Activated CD4-positive, alpha-beta T cell treated with anti-CD3 and anti-CD28 coated beads for 36 hours (primary cell): ENCODE measurements at regions not wholly inside any gene's neighbourhood (a gene's known extent, or its start where the extent isn't known, plus 50 kb on each side); places are given as distances from the start of the nearest gene placed in this dataset.

Source experiments
- ATAC-seq: fragments of 200-7000 bp; cut with Tn5 transposase; one replicate; pipeline ENCODE4 v1.10.0; 2021; ENCODE audit warnings: mild to moderate bottlenecking, moderate library complexity
- CTCF ChIA-PET: fragments of 350-600 bp; sonication (Branson Sonifier 250); formaldehyde crosslinking; loops from one replicate; lab custom pipeline; 2021; ENCODE audit warnings: antibody characterized with exemption; lab: Charles Lee
- POLR2A ChIA-PET: fragments of 350-600 bp; sonication (Branson Sonifier 250); formaldehyde crosslinking; loops from one replicate; lab custom pipeline; 2021; ENCODE audit warnings: antibody characterized with exemption, inconsistent platforms; lab: Charles Lee
- DNase-seq: peaks from one replicate; pipeline ENCODE4 v3.0.0-alpha.2; 2020
- H3K27ac Mint-ChIP-seq: one replicate; pipeline ENCODE4 v1.8.0; 2021; ENCODE audit warnings: mixed read lengths
- H3K27me3 Mint-ChIP-seq: one replicate; pipeline ENCODE4 v1.8.0; 2021; ENCODE audit warnings: mixed read lengths
- H3K36me3 Mint-ChIP-seq: one replicate; pipeline ENCODE4 v1.8.0; 2021; ENCODE audit warnings: low read depth, mixed read lengths
- H3K4me1 Mint-ChIP-seq: one replicate; pipeline ENCODE4 v1.8.0; 2021; ENCODE audit warnings: mixed read lengths
- H3K4me3 Mint-ChIP-seq: one replicate; pipeline ENCODE4 v1.8.0; 2021; ENCODE audit warnings: mild to moderate bottlenecking, moderate library complexity, mixed read lengths
- H3K9me3 Mint-ChIP-seq: one replicate; pipeline ENCODE4 v1.8.0; 2021; ENCODE audit warnings: low read depth, mixed read lengths
- intact Hi-C, 2 experiments: fragments of 100-400 bp; cut with DNase I in 1 of 2; cut with micrococcal nuclease in 1 of 2; formaldehyde crosslinking; loops; one replicate each; pipeline versions ENCODE4 v1.14.2 to v1.15.1; 2022 to 2024; cut with DNase I, micrococcal nuclease

- Mint-ChIP-seq H3K4me3 (no peak overlapping the region), H3K4me1 (no peaks in the 10 kb centered on the region), H3K9me3 (no peaks in the 10 kb centered on the region), H3K27me3 (no peaks in the 10 kb centered on the region), H3K27ac (no peak overlapping the region), H3K36me3 (no peaks in the 10 kb centered on the region)
- ATAC-seq (no peak), DNase-seq (peak; percentile 19)
- CTCF ChIA-PET = interaction anchor here (0.6 kb wide), 1 partner anchor 1438 kb away, joined by 3 read pairs; no protein-coding TSS in a partner anchor
- POLR2A ChIA-PET = no interaction called here
- intact Hi-C loops = no loop called here
Observed at GRCh38 chr11:129611661-129612446, 203.8 kb upstream of the TMEM45B start.

DNA sequence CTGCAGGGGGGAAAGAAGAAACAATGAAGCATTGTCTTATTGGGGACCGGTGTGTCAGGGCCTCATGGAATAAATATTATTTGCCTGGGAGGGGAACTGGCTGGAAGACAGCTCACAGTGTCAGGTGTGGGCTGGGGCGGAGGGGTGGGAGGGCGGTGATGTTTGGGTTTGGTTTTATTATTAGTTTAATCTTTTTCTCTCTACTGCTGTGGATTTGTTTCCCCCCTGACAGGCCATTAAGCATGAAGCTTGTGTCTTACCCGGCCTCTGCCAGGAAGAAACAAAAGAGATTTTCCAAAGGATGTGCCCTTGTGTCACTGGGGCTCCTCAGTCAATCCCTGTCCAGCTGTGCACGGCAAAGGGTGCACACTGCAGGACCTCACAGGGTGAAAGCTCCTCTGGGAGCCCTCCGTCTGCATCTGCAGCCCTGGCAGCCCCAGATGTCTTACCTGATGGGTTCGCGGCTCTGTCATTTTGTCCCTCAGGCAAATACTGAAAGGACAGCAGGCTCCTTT, 203.1 kb upstream of the TMEM45B start:
- CTCF ChIA-PET = no interaction called here
- no peaks in the 10 kb centered on the region for H3K4me1 Mint-ChIP-seq
- H3K9me3 Mint-ChIP-seq = no peaks in the 10 kb centered on the region
- POLR2A ChIA-PET = no interaction called here
- DNase-seq (no peak), ATAC-seq (no peak)
- intact Hi-C loops = no loop called here
- no peak overlapping the region for H3K27ac Mint-ChIP-seq
- H3K4me3 Mint-ChIP-seq = no peak overlapping the region
- H3K27me3 Mint-ChIP-seq = peaks cover 2% of the 10 kb centered on the region
- no peaks in the 10 kb centered on the region for H3K36me3 Mint-ChIP-seq

- H3K4me1 Mint-ChIP-seq = no peaks in the 10 kb centered on the region
- no peak overlapping the region for H3K27ac Mint-ChIP-seq
- no peak for DNase-seq
- intact Hi-C loops = no loop called here
- peaks cover 5% of the 10 kb centered on the region for H3K27me3 Mint-ChIP-seq
- no peak for ATAC-seq
- H3K9me3 Mint-ChIP-seq = no peaks in the 10 kb centered on the region
- no peak overlapping the region for H3K4me3 Mint-ChIP-seq
- H3K36me3 Mint-ChIP-seq = no peaks in the 10 kb centered on the region
- CTCF ChIA-PET = no interaction called here
- POLR2A ChIA-PET = no interaction called here
Observed at GRCh38 chr11:129613071-129613470, 202.6 kb upstream of the TMEM45B start.

DNA sequence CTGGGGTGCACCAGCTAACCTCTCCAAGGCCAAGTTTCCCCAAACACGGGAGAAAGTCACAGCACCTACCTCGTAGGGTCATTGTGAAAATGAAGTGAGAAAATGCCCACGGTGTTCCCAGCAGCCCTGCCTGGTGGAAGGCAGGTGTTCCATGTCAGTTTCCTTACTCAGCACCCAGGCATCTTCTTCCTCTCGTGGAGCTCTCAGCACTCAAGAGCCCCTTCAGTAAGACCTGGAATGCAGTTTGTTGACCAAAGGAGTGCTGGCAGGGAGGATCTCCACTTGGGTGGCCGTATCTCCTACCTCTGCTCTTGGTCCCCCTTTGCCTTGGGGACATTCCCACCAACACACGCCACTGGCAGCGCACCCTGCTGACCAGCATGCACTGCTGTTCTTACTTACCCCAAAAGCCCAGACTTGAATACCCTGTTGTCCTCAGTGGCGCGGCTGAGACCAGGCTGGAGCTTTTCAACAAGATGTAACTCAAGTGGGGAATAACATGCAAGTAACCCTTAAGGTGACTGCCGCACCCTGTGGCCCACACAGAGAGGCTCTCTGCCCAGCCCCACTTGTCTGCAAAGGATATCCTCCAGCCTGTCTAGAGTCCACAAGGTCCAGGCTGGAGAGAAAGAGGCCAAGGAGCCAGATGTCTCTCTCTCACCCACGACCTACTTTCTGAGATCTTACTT, 201.2 kb upstream of the TMEM45B start:
- ATAC-seq (no peak), DNase-seq (no peak)
- Mint-ChIP-seq H3K9me3 (no peaks in the 10 kb centered on the region), H3K27me3 (peaks cover 5% of the 10 kb centered on the region), H3K4me3 (no peak overlapping the region), H3K36me3 (no peaks in the 10 kb centered on the region), H3K27ac (no peak overlapping the region), H3K4me1 (no peaks in the 10 kb centered on the region)
- intact Hi-C loops = no loop called here
- CTCF ChIA-PET = interaction anchor here (0.6 kb wide), 1 partner anchor 8 kb away, joined by 3 read pairs; no protein-coding TSS in a partner anchor
- POLR2A ChIA-PET = no interaction called here

GRCh38 chr11:129618046-129618569, 197.5 kb upstream of the TMEM45B start:
- DNase-seq (no peak), ATAC-seq (no peak)
- Mint-ChIP-seq H3K27me3 (peaks cover 5% of the 10 kb centered on the region), H3K4me3 (no peak overlapping the region), H3K9me3 (no peaks in the 10 kb centered on the region), H3K4me1 (no peaks in the 10 kb centered on the region), H3K36me3 (no peaks in the 10 kb centered on the region), H3K27ac (no peak overlapping the region)
- CTCF ChIA-PET = no interaction called here
- POLR2A ChIA-PET = no interaction called here
- intact Hi-C loops = no loop called here

- H3K27me3 Mint-ChIP-seq = peaks cover 8% of the 10 kb centered on the region
- DNase-seq (no peak), ATAC-seq (no peak)
- no peak overlapping the region for H3K4me3 Mint-ChIP-seq
- no peak overlapping the region for H3K27ac Mint-ChIP-seq
- no peaks in the 10 kb centered on the region for H3K4me1 Mint-ChIP-seq
- H3K9me3 Mint-ChIP-seq = no peaks in the 10 kb centered on the region
- ChIA-PET POLR2A (no interaction called here), CTCF (no interaction called here)
- H3K36me3 Mint-ChIP-seq = no peaks in the 10 kb centered on the region
- intact Hi-C loops = no loop called here
Observed at GRCh38 chr11:129620237-129621104, 195.2 kb upstream of the TMEM45B start.

- H3K27me3 Mint-ChIP-seq = peaks cover 21% of the 10 kb centered on the region
- no peaks in the 10 kb centered on the region for H3K36me3 Mint-ChIP-seq
- no peak overlapping the region for H3K4me3 Mint-ChIP-seq
- no peak for DNase-seq
- no peaks in the 10 kb centered on the region for H3K4me1 Mint-ChIP-seq
- H3K9me3 Mint-ChIP-seq = peaks cover 8% of the 10 kb centered on the region
- ChIA-PET CTCF (no interaction called here), POLR2A (no interaction called here)
- H3K27ac Mint-ChIP-seq = no peak overlapping the region
- intact Hi-C loops = no loop called here
- ATAC-seq = no peak
Observed at GRCh38 chr11:129625930-129626329, 189.7 kb upstream of the TMEM45B start.

DNA sequence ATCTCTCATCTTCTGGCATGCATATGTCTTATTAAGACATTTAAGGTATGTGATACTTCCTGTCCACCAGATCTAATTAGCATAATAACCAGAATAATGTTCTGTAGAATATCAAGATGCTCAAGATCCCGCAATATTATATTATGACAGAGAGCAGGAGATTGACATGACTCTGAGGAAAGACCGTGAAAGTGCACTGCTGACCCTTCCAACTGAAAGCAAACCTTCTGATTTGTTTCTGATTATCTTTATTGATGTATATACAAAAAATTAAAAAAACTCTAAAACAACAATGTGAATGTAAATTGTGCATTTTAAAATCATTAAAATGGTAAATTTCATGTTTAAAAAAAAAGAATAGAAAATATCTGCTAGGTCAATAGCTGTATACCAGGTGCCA, 184.4 kb upstream of the TMEM45B start:
- no peaks in the 10 kb centered on the region for H3K4me1 Mint-ChIP-seq
- intact Hi-C loops = no loop called here
- peaks cover 8% of the 10 kb centered on the region for H3K9me3 Mint-ChIP-seq
- ChIA-PET CTCF (no interaction called here), POLR2A (no interaction called here)
- no peak for DNase-seq
- H3K4me3 Mint-ChIP-seq = no peak overlapping the region
- no peak overlapping the region for H3K27ac Mint-ChIP-seq
- no peak for ATAC-seq
- H3K36me3 Mint-ChIP-seq = no peaks in the 10 kb centered on the region
- peaks cover 17% of the 10 kb centered on the region for H3K27me3 Mint-ChIP-seq

GRCh38 chr11:129636926-129637325, 178.7 kb upstream of the TMEM45B start:
- DNase-seq = no peak
- peak overlapping the region; percentile 89 for H3K27ac Mint-ChIP-seq
- peaks cover 52% of the 10 kb centered on the region for H3K4me1 Mint-ChIP-seq
- intact Hi-C loops = no loop called here
- H3K4me3 Mint-ChIP-seq = no peak overlapping the region
- ATAC-seq = no peak
- CTCF ChIA-PET = interaction anchor here (0.7 kb wide), 2 partner anchors 60 to 114 kb away, joined by 3 read pairs; no protein-coding TSS in a partner anchor
- peaks cover 3% of the 10 kb centered on the region for H3K9me3 Mint-ChIP-seq
- POLR2A ChIA-PET = interaction anchor here (0.6 kb wide), 1 partner anchor 62 kb away, joined by 4 read pairs; no protein-coding TSS in a partner anchor
- peaks cover 3% of the 10 kb centered on the region for H3K27me3 Mint-ChIP-seq
- H3K36me3 Mint-ChIP-seq = peaks cover 4% of the 10 kb centered on the region

DNA sequence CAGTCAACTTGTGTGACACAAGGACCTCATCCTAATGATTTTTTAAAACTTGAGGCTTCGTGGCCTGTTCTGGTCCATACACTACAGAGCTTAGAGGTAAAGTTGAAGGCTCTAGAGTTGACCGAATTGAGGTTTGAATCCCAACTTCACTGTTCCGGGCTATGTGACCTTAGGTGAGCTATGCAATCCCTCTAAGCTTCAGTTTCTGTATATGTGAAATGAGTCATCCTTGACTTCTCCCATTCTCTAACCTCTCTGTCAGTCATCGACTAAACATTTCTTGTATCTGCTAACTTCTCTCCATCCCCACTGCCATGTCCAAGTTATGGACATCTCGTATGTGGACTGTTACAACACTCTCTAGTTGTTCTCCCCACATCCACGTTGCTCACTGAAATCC, 178.2 kb upstream of the TMEM45B start:
- Mint-ChIP-seq H3K4me3 (no peak overlapping the region), H3K27ac (peak overlapping the region; percentile 89), H3K9me3 (peaks cover 3% of the 10 kb centered on the region), H3K36me3 (peaks cover 4% of the 10 kb centered on the region), H3K27me3 (peaks cover 3% of the 10 kb centered on the region), H3K4me1 (peaks cover 57% of the 10 kb centered on the region)
- CTCF ChIA-PET = interaction anchor here (0.7 to 1.1 kb wide), 3 partner anchors 57 to 113 kb away, joined by 3 read pairs; no protein-coding TSS in a partner anchor
- DNase-seq (no peak), ATAC-seq (peak; percentile 47)
- POLR2A ChIA-PET = interaction anchor here (0.9 kb wide), 1 partner anchor 203 kb away, joined by 4 read pairs; no protein-coding TSS in a partner anchor
- intact Hi-C loops = no loop called here
